CD8-positive, alpha-beta memory T cell (primary cell): ENCODE measurements at regions not wholly inside any gene's neighbourhood (a gene's known extent, or its start where the extent isn't known, plus 50 kb on each side); places are given as distances from the start of the nearest gene placed in this dataset.
A peak's percentile ranks its signal among the peaks of the same experiment; 100 is the strongest.

ENCODE experiments used
- CTCF ChIA-PET: fragments of 350-600 bp; sonication (Branson Sonifier 250); formaldehyde crosslinking; loops from one replicate; lab custom pipeline; 2021; ENCODE audit warnings: antibody characterized with exemption; lab: Charles Lee
- POLR2A ChIA-PET: fragments of 350-600 bp; sonication (Branson Sonifier 250); formaldehyde crosslinking; loops from one replicate; lab custom pipeline; 2021; ENCODE audit warnings: antibody characterized with exemption; lab: Charles Lee
- DNase-seq, 5 donors: peaks; one replicate each; pipeline versions ENCODE4 v3.0.0 to v3.0.0-alpha.2; 2020 to 2022; ENCODE audit warnings: mixed read lengths in 1 of 5
- H3K27ac ChIP-seq: one replicate; pipeline ENCODE4 v1.7.0; 2013; ENCODE audit warnings: low read depth, mild to moderate bottlenecking, low read length, moderate library complexity
- H3K27me3 ChIP-seq: 2 replicates; pipeline ENCODE4 v1.7.0; 2013; ENCODE audit warnings: low read length, mild to moderate bottlenecking; ENCODE audit not compliant: insufficient read depth, poor library complexity, severe bottlenecking
- H3K36me3 ChIP-seq: 2 replicates; pipeline ENCODE4 v1.7.0; 2013; ENCODE audit warnings: mild to moderate bottlenecking, low read length, moderate library complexity; ENCODE audit not compliant: insufficient read depth
- H3K4me1 ChIP-seq: 2 replicates; pipeline ENCODE4 v1.7.0; 2013; ENCODE audit warnings: mild to moderate bottlenecking, low read length, moderate library complexity; ENCODE audit not compliant: insufficient read depth
- H3K4me3 ChIP-seq: 2 replicates; pipeline ENCODE4 v1.7.0; 2013; ENCODE audit warnings: mild to moderate bottlenecking, low read length
- H3K9me3 ChIP-seq: 2 replicates; pipeline ENCODE4 v1.7.0; 2013; ENCODE audit warnings: mild to moderate bottlenecking, low read length
- H3K27ac Mint-ChIP-seq, 8 donors: one replicate each; pipeline ENCODE4 v1.8.0; 2020 to 2021; ENCODE audit warnings: mixed read lengths in 8 of 8, mild to moderate bottlenecking in 6 of 8, inconsistent platforms in 3 of 8, moderate library complexity in 3 of 8
- H3K27me3 Mint-ChIP-seq, 2 donors: one replicate each; pipeline ENCODE4 v1.8.0; 2020 to 2021; ENCODE audit warnings: mixed read lengths in 2 of 2, mild to moderate bottlenecking in 1 of 2, moderate library complexity in 1 of 2
- H3K36me3 Mint-ChIP-seq, 3 donors: one replicate each; pipeline ENCODE4 v1.8.0; 2020 to 2021; ENCODE audit warnings: mixed read lengths in 3 of 3, inconsistent platforms in 1 of 3, mild to moderate bottlenecking in 1 of 3
- H3K4me1 Mint-ChIP-seq, 3 donors: one replicate each; pipeline ENCODE4 v1.8.0; 2020 to 2021; ENCODE audit warnings: mixed read lengths in 3 of 3, inconsistent platforms in 1 of 3, mild to moderate bottlenecking in 1 of 3
- H3K4me3 Mint-ChIP-seq, 7 donors: one replicate each; pipeline ENCODE4 v1.8.0; 2020 to 2021; ENCODE audit warnings: mixed read lengths in 7 of 7, mild to moderate bottlenecking in 6 of 7, moderate library complexity in 4 of 7, inconsistent platforms in 2 of 7
- H3K9me3 Mint-ChIP-seq, 5 donors: one replicate each; pipeline ENCODE4 v1.8.0; 2020 to 2022; ENCODE audit warnings: mixed read lengths in 5 of 5, mild to moderate bottlenecking in 3 of 5, moderate library complexity in 2 of 5, inconsistent platforms in 1 of 5

DNA sequence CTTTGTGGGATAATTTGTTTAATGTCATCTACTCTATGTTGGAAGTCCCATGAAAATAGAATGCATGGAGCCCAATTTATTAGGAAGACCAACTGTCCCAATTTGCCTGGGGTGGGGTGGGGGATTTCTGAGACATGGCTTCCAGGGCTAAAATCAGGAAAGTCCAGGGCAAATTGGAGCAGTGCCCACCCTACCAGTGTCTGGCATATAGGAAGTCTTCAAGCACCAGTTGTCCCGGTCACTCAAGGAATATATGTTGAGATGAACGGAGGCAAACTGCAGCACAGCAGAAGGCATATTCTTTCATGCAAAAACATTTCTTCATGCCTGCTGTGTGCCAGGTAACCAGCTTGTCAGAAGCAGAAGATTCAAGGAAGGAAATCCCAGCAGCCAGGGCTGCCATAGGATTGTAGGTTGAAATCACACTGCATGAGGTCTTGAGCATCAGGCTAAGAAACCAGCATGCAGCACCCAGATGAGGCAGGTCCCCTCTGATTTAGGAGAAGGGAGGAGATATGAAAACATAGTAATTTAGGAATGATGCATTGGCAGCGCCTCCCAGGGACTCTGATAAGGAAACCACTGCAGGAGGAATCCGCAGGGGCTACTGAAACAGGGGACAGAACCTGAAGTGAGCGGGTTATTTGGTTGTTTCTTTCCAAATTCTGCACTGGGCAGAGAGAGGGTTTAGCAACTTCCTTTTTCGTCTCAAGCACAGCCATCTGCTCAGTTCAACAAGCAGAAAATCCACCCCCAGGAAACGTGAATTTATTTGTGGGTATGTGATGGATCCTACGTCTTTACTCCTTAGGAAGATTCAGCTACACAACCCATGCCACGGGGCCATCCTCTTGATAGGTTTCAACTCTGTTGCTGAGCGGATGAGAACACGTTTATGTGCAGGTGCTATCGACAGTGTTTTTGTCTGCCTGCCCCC lies 112.6 kb upstream of the CPEB4 start:
- H3K9me3 ChIP-seq, result no peaks in the 10 kb centered on the region
- Mint-ChIP-seq H3K36me3 (no peaks in the 10 kb centered on the region), H3K27ac (peak overlapping the region in 1 of 8 donors; percentile 9), H3K4me1 (peaks cover 0 to 5% (median 3%) of the 10 kb centered on the region in 3 donors), H3K4me3 (no peak overlapping the region), H3K27me3 (peaks cover 2 to 8% of the 10 kb centered on the region in 2 donors), H3K9me3 (peaks cover 0 to 2% (median 0%) of the 10 kb centered on the region in 5 donors)
- H3K36me3 ChIP-seq, result no peaks in the 10 kb centered on the region
- DNase-seq, result no peak
- no peak overlapping the region for H3K27ac ChIP-seq
- POLR2A ChIA-PET, result no interaction called here
- H3K27me3 ChIP-seq, result no peaks in the 10 kb centered on the region
- H3K4me1 ChIP-seq, result no peaks in the 10 kb centered on the region
- CTCF ChIA-PET, result no interaction called here
- no peak overlapping the region for H3K4me3 ChIP-seq

DNA sequence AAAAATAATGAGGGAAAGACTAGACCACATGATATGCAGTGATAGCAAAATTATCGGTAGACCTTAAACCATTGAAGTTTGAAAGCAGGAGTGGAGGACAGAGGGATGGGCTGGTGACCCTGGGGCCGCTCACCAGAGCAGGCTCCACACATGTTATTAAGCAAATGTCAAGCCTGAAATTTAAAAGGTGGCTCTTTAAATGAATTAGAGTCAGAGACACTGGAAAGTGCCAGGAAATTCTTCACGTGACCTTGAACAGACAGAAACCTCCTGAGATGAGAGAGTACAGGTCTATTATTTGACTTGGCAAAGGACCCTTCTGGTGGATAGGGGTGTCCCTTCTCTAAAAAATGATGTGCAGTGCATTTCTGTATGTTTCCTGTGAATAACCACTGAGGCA lies 111.0 kb upstream of the CPEB4 start:
- H3K4me3 ChIP-seq, result no peak overlapping the region
- ChIA-PET POLR2A (no interaction called here), CTCF (no interaction called here)
- Mint-ChIP-seq H3K9me3 (peaks cover 0 to 2% (median 0%) of the 10 kb centered on the region in 5 donors), H3K36me3 (no peaks in the 10 kb centered on the region), H3K27ac (no peak overlapping the region), H3K27me3 (peaks cover 2 to 4% of the 10 kb centered on the region in 2 donors), H3K4me3 (no peak overlapping the region), H3K4me1 (peaks cover 8 to 14% (median 11%) of the 10 kb centered on the region in 3 donors)
- no peaks in the 10 kb centered on the region for H3K9me3 ChIP-seq
- H3K4me1 ChIP-seq, result peaks cover 7% of the 10 kb centered on the region
- no peak for DNase-seq
- no peaks in the 10 kb centered on the region for H3K27me3 ChIP-seq
- H3K27ac ChIP-seq, result no peak overlapping the region
- no peaks in the 10 kb centered on the region for H3K36me3 ChIP-seq

DNA sequence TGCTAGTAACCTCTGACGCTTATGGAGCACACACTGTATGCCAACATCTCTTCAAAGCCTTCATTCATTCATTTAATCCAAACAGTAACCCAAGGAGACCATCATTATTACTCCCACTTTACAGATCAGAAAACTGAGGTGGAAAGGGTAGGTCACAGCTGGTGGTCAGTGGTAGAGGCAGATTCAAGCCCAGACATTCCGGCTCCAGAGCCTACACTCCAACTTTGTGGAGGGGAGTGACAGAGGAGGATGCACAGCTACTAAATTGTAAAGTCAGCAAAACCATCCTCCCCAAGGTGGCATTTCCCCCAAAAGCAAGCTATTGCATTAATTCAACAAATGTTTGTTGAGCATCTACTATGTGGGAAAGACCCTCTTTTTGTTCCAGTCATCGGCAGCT lies 110.5 kb upstream of the CPEB4 start:
- POLR2A ChIA-PET, result no interaction called here
- H3K4me1 ChIP-seq, result peaks cover 12% of the 10 kb centered on the region
- CTCF ChIA-PET, result no interaction called here

DNA sequence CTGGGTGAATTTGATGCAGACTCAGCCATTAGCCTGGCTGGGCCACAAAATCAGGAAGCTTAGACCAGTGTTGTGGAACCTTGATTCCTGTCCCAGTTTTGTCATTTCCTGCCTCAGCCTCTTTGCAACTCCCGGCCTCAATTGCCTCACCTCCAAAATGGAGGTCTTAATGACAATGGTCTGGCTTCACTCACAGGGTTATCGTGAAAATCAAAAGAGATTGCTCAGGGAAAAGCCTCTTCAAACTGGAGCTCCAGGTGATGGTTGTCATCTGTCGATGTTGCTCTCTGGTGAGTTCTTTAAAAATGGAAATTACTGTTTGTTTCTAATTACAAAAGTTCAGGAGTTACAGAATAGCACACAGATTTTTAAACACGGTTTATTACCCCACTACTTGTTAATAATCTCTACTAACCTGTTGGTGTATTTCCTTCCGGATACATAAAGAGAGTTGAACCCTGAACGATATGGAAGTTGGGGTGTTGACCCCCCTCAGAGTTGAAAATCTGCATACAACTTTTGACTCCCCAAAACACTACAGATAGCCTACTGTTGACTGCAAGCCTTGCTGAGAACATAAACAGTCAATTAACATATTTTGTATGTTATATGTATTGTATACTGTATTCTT lies 109.9 kb upstream of the CPEB4 start:
- peaks cover 0 to 1% (median 0%) of the 10 kb centered on the region in 5 donors for H3K9me3 Mint-ChIP-seq
- Histone ChIP-seq H3K4me3 (no peak overlapping the region), H3K9me3 (no peaks in the 10 kb centered on the region), H3K27ac (peak overlapping the region; percentile 32), H3K27me3 (no peaks in the 10 kb centered on the region), H3K4me1 (peaks cover 12% of the 10 kb centered on the region), H3K36me3 (no peaks in the 10 kb centered on the region)
- peaks cover 10 to 23% (median 19%) of the 10 kb centered on the region in 3 donors for H3K4me1 Mint-ChIP-seq
- peak overlapping the region in 3 of 8 donors; percentile 12 to 30 (median 19) for H3K27ac Mint-ChIP-seq
- no peak overlapping the region for H3K4me3 Mint-ChIP-seq
- ChIA-PET POLR2A (no interaction called here), CTCF (no interaction called here)
- DNase-seq, result no peak
- H3K36me3 Mint-ChIP-seq, result no peaks in the 10 kb centered on the region
- H3K27me3 Mint-ChIP-seq, result peaks cover 0 to 2% of the 10 kb centered on the region in 2 donors

More for the DNA sequence above, 110.5 kb upstream of the CPEB4 start:
- peaks cover 10 to 19% (median 16%) of the 10 kb centered on the region in 3 donors for H3K4me1 Mint-ChIP-seq
- Histone ChIP-seq H3K36me3 (no peaks in the 10 kb centered on the region), H3K4me3 (no peak overlapping the region), H3K9me3 (no peaks in the 10 kb centered on the region), H3K27ac (no peak overlapping the region), H3K27me3 (no peaks in the 10 kb centered on the region)
- H3K4me3 Mint-ChIP-seq, result no peak overlapping the region
- no peak overlapping the region for H3K27ac Mint-ChIP-seq
- H3K9me3 Mint-ChIP-seq, result peaks cover 0 to 2% (median 0%) of the 10 kb centered on the region in 5 donors
- no peak for DNase-seq
- H3K27me3 Mint-ChIP-seq, result peaks cover 0 to 2% of the 10 kb centered on the region in 2 donors
- no peaks in the 10 kb centered on the region for H3K36me3 Mint-ChIP-seq

DNA sequence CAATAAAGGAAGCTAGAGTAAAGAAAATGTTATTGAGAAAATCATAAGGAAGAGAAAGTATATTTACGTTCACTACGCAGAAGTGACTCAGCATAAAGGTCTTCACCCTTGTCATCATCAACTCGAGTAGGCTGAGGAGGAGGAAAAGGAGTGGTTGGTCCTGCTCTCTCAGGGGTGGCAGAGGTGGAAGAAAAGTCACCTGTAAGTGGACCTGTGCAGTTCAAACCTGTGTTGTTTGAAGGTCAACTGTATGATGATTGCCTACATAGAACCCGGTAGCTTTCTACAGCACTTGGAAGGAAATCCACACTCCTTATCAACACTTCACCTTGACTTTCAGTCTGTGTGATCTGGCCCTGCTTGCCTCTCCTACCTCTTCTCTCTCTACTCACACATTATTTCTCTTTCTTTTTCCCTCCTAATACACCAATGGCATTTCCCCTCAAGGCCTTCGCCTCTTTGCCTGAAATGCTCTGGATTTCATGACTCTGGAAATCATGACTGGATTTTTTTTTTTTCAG lies 109.3 kb upstream of the CPEB4 start:
- ChIA-PET POLR2A (no interaction called here), CTCF (no interaction called here)
- no peak for DNase-seq
- Histone ChIP-seq H3K4me3 (no peak overlapping the region), H3K9me3 (no peaks in the 10 kb centered on the region), H3K4me1 (peaks cover 12% of the 10 kb centered on the region), H3K27me3 (no peaks in the 10 kb centered on the region), H3K36me3 (no peaks in the 10 kb centered on the region), H3K27ac (peak overlapping the region; percentile 32)
- Mint-ChIP-seq H3K27me3 (peaks cover 0 to 2% of the 10 kb centered on the region in 2 donors), H3K4me3 (no peak overlapping the region), H3K27ac (peak overlapping the region in 1 of 8 donors; percentile 51), H3K9me3 (no peaks in the 10 kb centered on the region), H3K4me1 (peaks cover 10 to 23% (median 19%) of the 10 kb centered on the region in 3 donors), H3K36me3 (no peaks in the 10 kb centered on the region)

DNA sequence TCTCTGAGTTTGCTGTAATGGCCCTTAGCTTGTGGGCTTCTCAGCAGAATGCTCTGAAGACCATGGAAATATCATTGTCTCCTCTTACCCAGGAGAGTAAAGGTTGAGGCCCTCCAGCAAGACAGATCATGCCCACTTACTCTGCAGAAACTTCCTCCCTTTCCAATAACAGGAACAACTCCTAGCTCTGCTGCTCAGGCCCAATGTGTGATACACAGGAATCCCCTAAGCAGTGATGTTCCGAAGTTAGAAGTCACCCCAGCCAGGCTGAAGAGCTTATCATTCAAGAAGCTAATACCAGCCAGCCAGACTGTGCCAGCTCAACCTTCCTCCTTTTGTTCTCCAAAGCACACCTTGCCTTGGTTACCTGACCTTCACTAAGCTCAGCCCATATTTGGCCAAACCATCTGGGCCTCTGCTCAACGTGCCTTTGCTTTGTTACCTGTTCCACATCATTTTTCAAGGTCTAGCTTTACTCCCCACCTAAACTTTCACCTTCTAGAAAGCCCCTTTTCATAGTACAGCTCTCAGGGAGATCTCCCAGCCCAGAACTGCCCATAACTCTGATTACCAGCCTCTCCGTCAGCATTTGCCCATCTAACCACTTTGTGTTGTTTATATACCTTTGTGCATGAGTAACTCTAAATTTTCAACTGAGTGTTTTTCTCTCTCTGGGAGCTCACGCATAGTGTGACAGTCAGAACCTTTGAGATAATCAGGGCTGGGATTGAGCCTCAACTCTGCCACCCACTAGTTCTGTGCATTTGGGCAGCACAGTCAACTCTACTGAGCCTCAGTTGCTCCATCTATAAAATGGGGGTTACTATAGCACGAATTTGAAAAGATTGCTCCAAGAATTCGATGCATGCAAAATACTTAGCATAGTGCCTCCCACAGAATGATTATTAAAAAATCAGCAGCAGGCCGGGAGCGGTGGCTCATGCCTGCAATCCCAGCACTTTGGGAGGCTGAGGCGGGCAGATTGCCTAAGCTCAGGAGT lies 107.6 kb upstream of the CPEB4 start:
- H3K27me3 ChIP-seq, result no peaks in the 10 kb centered on the region
- Mint-ChIP-seq H3K27me3 (no peaks in the 10 kb centered on the region), H3K4me1 (peaks cover 10 to 23% (median 20%) of the 10 kb centered on the region in 3 donors), H3K27ac (peak overlapping the region in 3 of 8 donors; percentile 15 to 70 (median 23)), H3K9me3 (no peaks in the 10 kb centered on the region), H3K4me3 (no peak overlapping the region), H3K36me3 (no peaks in the 10 kb centered on the region)
- no peak overlapping the region for H3K4me3 ChIP-seq
- no peak overlapping the region for H3K27ac ChIP-seq
- CTCF ChIA-PET, result no interaction called here
- POLR2A ChIA-PET, result no interaction called here
- DNase-seq, result no peak
- H3K9me3 ChIP-seq, result no peaks in the 10 kb centered on the region
- no peaks in the 10 kb centered on the region for H3K36me3 ChIP-seq
- H3K4me1 ChIP-seq, result peaks cover 12% of the 10 kb centered on the region

DNA sequence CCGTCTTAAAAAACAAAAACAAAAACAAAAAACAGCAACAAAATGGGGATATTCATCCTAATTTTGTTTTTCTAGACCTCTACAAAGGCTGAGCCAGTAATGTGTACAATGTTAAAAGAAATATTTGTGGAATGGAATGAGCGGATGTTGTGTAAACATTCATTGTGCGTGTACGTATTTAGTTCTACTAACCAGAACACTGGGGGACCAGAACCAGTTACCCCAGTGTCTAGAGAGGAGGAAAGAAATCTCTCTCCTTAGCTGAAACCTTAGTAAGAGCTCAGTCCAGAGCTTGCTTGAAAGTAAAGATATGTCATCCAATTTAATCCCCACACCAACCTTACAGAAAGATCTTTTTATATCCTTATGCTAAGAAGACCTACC lies 106.7 kb upstream of the CPEB4 start:
- H3K27me3 Mint-ChIP-seq, result no peaks in the 10 kb centered on the region
- Histone ChIP-seq H3K36me3 (no peaks in the 10 kb centered on the region), H3K4me3 (no peak overlapping the region), H3K27me3 (no peaks in the 10 kb centered on the region), H3K4me1 (peaks cover 12% of the 10 kb centered on the region), H3K27ac (peak overlapping the region; percentile 52), H3K9me3 (no peaks in the 10 kb centered on the region)
- H3K36me3 Mint-ChIP-seq, result no peaks in the 10 kb centered on the region
- no peaks in the 10 kb centered on the region for H3K9me3 Mint-ChIP-seq
- ChIA-PET POLR2A (no interaction called here), CTCF (no interaction called here)
- H3K4me3 Mint-ChIP-seq, result peak overlapping the region in 5 of 7 donors; percentile 0 to 57 (median 18)
- peak overlapping the region in 7 of 8 donors; percentile 0 to 91 (median 86) for H3K27ac Mint-ChIP-seq
- peaks cover 10 to 23% (median 23%) of the 10 kb centered on the region in 3 donors for H3K4me1 Mint-ChIP-seq
- DNase-seq, result no peak
